BE2C (cell line): ENCODE measurements at regions not wholly inside any gene's neighbourhood (a gene's known extent, or its start where the extent isn't known, plus 50 kb on each side); places are given as distances from the start of the nearest gene placed in this dataset.

ENCODE experiments used
- DNase-seq: peaks from one replicate; pipeline ENCODE4 v3.0.0-alpha.2; 2020
- H3K27me3 ChIP-seq: fragments of 250-450 bp; sonication (Bioruptor Pico); 2 replicates; pipeline ENCODE4 v1.5.1; 2020; ENCODE audit warnings: mild to moderate bottlenecking
- H3K36me3 ChIP-seq: fragments of 250-450 bp; sonication (Bioruptor Pico); 2 replicates; pipeline ENCODE4 v1.5.1; 2020; ENCODE audit warnings: mild to moderate bottlenecking
- H3K4me1 ChIP-seq: fragments of 250-450 bp; sonication (Bioruptor Pico); 2 replicates; pipeline ENCODE4 v1.5.1; 2020
- H3K4me3 ChIP-seq: 2 replicates; pipeline ENCODE4 v1.5.1; 2011; ENCODE audit warnings: low read depth, low read length
- H3K9me3 ChIP-seq: fragments of 250-450 bp; sonication (Bioruptor Pico); 2 replicates; pipeline ENCODE4 v1.5.1; 2020
- TF ChIP-seq, protein P1 (sequence below): IDR thresholded peaks from 2 replicates; pipeline ENCODE4 v1.5.1; 2012; ENCODE audit warnings: mild to moderate bottlenecking, low read depth, low read length

DNA sequence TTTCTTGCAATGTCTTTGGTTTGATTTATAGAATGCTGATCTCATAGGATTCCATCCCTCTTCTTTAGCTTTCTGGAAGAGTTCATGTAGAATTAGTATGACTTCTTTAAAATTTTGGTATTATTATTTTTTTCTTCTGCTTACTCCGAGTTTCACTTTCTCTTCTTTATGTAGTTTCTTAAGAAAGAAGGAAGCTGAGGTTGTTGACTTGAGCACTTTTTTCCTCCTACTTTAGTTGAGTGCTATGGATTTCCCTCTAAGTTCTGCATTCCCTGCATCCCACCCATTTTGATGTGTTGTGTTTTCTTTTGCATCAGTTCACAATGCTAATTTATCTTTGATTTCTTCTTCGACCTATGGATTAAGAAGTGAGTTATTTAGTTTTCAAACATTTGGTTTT lies 78.9 kb upstream of the SPRED2 start:
- Histone ChIP-seq H3K27me3 (no peaks in the 10 kb centered on the region), H3K9me3 (no peaks in the 10 kb centered on the region), H3K4me3 (no peak overlapping the region), H3K4me1 (no peaks in the 10 kb centered on the region), H3K36me3 (no peaks in the 10 kb centered on the region)
- DNase-seq: no peak
- TF ChIP-seq, protein P1, sequence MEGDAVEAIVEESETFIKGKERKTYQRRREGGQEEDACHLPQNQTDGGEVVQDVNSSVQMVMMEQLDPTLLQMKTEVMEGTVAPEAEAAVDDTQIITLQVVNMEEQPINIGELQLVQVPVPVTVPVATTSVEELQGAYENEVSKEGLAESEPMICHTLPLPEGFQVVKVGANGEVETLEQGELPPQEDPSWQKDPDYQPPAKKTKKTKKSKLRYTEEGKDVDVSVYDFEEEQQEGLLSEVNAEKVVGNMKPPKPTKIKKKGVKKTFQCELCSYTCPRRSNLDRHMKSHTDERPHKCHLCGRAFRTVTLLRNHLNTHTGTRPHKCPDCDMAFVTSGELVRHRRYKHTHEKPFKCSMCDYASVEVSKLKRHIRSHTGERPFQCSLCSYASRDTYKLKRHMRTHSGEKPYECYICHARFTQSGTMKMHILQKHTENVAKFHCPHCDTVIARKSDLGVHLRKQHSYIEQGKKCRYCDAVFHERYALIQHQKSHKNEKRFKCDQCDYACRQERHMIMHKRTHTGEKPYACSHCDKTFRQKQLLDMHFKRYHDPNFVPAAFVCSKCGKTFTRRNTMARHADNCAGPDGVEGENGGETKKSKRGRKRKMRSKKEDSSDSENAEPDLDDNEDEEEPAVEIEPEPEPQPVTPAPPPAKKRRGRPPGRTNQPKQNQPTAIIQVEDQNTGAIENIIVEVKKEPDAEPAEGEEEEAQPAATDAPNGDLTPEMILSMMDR: no peak

DNA sequence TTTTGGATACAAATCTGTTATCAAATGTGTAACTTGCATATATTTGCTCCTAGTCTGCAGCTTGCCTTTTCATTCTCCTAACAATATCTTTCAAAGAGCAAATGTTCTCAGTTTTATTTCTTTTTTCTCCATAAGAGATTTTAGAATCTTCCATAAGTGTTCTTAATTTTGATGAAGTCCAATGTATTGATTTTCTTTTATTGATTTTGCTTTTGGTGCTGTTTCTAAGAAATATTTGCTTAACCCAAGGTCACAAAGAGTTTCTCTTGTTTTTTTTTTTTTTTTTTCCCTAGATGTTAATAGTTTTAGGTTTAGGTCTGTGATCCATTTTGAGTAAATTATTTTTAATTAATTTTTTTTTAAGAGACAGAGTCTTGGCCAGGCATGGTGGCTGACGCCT lies 75.8 kb upstream of the SPRED2 start:
- no peaks in the 10 kb centered on the region for H3K4me1 ChIP-seq
- H3K9me3 ChIP-seq: no peaks in the 10 kb centered on the region
- no peak for DNase-seq
- TF ChIP-seq, protein P1: no peak
- H3K36me3 ChIP-seq: no peaks in the 10 kb centered on the region
- no peak overlapping the region for H3K4me3 ChIP-seq
- no peaks in the 10 kb centered on the region for H3K27me3 ChIP-seq

DNA sequence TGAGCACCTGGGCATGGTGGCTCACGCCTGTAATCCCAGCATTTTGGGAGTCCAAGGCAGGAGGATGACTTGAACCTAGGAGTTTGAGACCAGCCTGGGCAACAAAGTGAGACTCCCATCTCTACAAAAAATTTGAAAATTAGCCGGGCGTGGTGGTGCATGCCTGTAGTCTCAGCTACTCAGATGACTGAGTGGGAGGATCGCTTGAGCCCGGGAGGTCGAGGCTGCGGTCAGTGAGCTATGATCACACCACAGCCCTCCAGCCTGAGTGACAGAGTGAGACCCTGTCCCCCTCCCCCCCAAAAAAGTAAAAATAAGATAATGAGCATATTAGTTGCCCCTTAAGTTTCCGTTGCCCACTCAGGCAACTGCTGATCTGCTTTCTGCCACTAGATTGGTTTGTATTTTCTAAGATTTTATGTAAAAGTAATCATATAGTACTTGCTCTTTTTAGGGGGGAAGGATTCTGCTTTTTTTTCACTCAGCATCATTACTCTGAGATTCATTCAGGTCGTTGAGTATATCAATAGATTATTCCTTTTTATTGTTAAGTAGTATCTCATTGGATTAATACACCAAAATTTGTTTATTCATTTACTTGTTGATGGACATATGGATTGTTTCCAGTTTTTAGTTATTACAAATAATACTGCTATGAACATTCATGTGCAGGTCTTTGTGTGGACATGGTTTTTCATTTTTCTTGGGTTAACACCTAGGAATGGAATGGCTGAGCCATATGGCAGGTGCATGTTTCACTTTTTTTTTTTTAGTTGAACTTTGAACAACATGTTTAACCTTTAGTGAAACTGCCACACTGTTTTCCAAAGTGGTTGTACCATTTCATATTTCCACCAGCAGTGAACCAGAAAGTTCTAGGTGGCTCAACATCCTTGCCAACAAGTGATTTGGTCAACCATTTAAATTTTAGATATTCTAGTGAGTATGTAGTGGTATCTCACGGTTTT lies 75.0 kb upstream of the SPRED2 start:
- TF ChIP-seq, protein P1: no peak
- H3K9me3 ChIP-seq: no peaks in the 10 kb centered on the region

DNA sequence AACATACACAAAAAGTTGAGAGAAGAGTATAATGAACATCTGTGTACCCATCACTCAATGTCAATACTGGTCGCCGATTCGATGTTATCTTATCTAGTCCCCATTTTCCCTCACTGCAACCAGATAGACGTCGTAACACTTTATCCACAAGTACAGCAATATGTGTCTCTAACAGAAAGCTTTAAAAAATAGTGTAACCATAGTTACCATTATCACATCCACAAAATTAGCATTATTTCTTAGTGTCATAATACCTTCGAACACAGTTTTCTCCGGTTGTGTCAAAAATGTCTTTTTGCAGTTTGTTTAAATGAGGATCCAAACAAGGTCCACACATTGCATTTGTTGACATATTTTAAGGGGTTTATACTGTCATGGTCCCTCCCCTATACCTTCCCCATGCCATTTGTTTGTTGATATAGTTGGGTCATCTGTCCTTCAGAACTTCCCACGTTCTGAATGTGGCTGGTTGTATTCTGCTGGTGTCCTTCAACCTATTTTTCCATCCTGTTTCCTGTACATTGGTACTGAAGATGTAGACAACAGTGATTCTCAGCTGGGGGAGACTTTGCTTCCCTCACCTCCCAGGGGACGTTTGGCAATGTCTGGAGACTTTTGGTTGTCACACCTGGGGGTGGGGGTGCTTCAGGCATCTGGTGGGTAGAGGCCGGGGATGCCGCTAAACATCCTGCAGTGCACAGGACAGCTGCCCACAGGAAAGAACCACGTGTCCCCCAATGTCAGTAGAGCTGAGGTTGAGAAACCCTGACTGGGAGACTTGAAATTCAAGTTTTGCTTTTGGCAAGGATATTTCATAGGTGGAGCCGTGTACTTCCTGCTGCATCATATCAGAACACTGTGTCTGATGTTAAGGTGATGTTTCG lies 72.7 kb upstream of the SPRED2 start:
- Histone ChIP-seq H3K9me3 (no peaks in the 10 kb centered on the region), H3K4me1 (no peaks in the 10 kb centered on the region), H3K4me3 (no peak overlapping the region), H3K27me3 (no peaks in the 10 kb centered on the region), H3K36me3 (no peaks in the 10 kb centered on the region)
- TF ChIP-seq, protein P1: no peak
- DNase-seq: no peak

More for the DNA sequence above, 75.0 kb upstream of the SPRED2 start:
- Histone ChIP-seq H3K4me1 (no peaks in the 10 kb centered on the region), H3K27me3 (no peaks in the 10 kb centered on the region), H3K36me3 (no peaks in the 10 kb centered on the region), H3K4me3 (no peak overlapping the region)
- no peak for DNase-seq

DNA sequence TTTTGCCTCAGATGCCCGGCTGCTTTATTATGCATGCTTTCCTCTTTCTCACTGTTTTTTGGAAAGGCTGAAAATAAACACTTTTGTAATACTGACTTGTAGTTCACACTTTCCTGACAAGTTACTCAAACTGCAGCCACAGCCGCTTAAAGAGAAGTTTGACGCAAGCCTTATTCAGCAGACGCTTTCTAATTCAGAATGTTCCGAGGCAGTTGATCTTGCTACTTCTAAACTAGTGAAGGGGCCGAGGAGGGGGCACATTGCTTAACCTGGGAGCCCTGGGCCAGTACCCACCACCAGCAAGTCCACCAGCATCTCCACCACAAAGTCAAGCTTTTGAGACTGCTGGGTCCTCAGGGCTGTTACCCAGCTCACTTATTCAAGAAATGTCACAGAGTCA lies 71.8 kb upstream of the SPRED2 start:
- Histone ChIP-seq H3K4me1 (no peaks in the 10 kb centered on the region), H3K36me3 (no peaks in the 10 kb centered on the region), H3K4me3 (no peak overlapping the region), H3K9me3 (no peaks in the 10 kb centered on the region), H3K27me3 (no peaks in the 10 kb centered on the region)
- TF ChIP-seq, protein P1: no peak
- no peak for DNase-seq

DNA sequence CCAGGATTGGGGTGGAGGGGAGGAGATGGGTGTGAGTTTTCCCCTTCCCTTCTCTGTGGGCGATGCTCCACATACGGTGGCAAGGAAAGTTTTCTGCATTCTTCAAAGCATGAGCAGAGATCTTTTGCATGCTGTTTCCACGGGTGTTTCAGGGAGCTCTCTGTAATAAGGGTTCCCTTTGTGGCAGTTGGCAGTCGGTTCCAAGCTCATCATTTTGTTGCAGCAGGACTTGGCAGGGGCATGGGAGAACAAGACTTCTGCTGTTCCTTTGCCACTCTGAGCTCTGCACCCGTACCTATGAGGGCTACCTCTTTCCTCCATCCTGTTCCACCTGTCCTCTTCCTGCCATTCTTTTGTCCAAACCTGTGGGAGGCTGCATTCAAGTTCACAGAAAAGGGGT lies 71.3 kb upstream of the SPRED2 start:
- H3K4me3 ChIP-seq: no peak overlapping the region
- H3K36me3 ChIP-seq: no peaks in the 10 kb centered on the region
- H3K9me3 ChIP-seq: no peaks in the 10 kb centered on the region
- no peaks in the 10 kb centered on the region for H3K27me3 ChIP-seq
- TF ChIP-seq, protein P1: no peak
- DNase-seq: no peak
- H3K4me1 ChIP-seq: no peaks in the 10 kb centered on the region
